ENCODE measurements at regions not wholly inside any gene's neighbourhood (a gene's known extent, or its start where the extent isn't known, plus 50 kb on each side); places are given as distances from the start of the nearest gene placed in this dataset.
"Not testable (repeated sequence)": the region's sequence is repeated elsewhere in the genome, so short reads cannot be mapped to it uniquely, and the experiment has no call there.

DNA sequence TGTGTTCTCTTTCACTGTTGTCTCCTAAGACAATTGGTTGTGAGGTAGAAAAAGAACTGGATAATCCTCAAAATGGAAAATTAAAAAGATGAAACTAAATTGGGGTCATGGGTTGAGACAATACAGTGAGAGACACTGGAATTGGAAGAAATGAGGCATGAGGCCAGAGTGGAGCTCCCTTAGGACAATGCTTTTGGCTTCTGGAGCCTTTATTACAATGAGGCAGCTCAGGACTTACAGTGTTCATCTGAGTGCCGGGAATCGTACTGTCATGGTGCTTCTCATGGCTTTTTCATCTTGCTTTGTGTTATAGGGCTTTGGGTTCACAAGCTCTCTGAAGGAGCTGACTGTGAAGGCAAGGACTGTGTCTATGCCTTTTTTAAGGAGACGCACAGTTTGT, 293.5 kb downstream of the SOX2 start:
- no peak for DNase-seq

DNA sequence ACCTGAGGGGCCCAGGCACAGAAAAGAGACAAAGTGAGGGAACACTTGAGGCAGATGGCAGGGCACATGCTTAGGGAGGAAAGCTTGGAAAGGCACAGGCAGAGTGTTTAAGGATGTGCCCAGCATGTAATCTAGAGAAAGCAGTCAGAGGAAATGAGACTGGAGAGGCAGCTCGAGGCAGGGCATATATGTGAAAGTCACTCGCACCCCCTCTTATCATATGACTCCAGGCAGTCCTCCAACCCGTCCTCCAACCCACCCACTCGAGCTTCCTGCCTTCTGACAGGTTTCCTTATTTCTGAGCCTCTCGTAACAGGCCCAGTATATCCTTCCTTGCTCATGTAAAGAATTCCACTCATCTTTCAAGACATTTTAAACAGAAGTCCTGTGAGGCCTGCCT, 294.0 kb downstream of the SOX2 start:
- no peak for DNase-seq

DNA sequence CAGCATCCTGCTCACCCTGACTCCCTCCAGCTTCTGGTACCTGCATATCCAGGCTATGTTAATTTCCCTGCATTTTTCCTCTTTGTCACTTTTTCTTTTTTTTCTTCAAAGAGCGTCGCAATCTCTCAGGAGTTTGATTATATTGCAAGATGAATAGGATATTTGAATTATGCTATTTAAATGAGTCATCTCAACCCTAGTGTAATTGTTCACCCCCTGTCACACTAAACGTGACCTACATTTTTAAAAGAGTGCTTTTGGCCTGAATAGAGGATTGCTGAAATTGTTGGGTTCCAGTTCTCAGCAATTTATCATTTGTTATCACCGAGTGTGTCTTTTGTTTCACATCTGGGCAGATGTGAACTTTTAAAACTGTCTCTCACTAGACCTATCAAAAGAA, 294.7 kb downstream of the SOX2 start:
- DNase-seq: no peak

DNA sequence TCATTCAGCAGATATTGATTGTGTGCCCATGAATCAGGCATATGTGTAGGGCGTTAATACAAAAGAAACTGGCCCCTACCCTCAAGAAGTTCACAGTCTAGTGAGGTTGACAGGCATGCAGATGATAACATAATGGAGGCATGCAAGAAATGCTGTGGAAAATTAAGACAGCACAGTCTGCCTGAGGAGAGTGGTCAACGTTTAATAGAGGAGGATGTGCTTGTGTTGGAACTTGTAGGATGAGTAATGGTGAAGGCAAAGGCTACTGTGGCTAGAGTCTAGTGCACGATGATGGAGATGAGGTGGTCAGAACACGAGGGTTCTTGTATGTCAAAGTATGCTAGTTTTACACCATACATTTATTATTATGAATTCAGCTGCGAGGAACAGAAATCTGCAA, 295.7 kb downstream of the SOX2 start:
- DNase-seq: no peak

DNA sequence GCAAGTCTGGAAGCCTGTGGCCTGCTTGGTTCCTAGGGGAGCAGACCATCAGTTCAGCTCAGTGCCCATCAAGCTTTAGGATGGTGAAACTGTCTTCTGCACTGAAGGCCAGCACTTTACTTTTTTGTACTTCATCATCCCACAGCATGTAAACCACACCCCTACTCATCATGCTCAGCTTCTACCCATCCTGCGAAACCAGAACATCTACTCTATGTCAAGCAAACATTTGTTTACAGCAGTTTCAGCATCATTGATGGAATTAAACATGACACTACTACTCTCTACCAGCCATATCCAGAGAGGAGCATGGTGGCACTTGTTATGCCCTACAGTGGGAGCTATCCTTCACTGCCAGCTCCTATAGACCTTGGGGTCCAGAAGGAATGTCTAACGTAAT, 306.6 kb downstream of the SOX2 start:
- no peak for DNase-seq

DNA sequence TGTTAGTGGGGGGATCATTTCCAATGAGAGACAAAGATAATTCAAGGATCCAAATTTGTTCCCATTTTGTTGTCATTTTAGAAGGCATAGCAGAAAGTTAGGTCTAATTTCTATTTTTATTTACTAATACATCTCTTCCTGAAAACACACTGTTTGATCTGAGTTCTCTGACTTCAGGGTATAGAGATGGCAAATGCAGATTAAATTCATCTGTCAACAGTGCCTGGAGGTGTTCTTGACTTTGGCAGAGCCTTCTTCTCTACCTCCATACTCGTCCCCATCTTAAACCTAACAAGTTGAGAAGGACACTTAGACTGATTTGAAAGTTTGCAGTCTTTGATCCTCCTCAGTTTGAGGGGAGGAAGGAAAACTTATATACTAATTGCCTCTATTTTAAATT, 308.2 kb downstream of the SOX2 start:
- DNase-seq: no peak

DNA sequence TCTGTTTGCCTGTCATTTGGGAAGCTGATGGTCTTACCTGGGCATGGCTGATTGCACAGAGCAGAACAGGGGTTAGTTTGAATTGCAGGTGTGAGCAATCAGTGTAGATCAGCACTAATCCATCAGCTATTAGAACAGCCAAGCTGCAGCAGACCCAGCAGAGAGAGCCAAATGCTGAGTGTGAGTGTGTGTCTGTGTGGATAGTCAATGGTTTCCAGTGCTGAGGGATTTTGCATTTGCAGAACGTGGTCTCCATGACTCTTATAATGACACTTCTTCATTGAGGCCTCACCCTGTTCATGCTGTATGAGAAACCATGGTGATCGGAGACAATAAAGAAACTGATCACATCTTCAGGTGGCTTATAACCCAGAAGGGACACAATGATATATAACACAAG, 312.1 kb downstream of the SOX2 start:
- no peak for DNase-seq

DNA sequence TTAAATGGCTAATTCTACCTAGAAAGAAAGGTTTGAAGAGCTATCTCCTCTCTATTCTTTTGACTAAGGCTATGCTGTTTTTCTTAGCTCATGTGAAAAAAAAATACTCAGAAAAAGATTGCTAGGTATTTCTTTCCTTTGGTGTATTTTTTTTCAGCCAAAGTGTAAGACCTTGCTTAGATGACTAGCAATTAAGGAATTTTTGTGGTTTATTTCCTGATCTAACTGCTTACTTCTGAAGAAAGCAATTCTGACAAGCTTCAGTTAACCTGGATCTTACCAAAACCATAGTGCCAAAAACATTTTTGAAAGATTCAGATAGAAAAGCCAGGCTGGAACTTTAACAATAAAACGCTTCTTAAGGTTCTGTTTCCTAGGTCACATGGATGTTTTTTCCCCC, 315.6 kb downstream of the SOX2 start:
- no peak for DNase-seq

DNA sequence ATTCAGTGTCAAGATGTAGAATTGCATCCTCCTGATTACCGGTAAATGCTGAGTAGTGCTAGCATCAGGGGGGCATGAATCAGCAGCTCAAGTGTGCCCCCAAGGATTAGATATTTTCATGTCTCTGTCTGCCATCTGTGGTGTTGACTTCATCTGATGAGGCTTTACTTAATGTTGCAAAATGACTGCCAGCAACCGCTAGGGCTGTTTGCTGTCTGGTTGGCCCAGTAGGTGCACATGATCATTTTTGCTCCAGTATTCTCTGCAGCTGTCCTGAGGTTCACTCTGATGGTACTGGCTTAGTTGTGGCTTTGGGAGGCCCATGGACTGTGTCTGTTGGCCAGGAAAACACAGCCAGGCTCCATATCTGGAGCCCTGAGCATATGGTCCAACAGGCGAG, 316.4 kb downstream of the SOX2 start:
- no peak for DNase-seq

DNA sequence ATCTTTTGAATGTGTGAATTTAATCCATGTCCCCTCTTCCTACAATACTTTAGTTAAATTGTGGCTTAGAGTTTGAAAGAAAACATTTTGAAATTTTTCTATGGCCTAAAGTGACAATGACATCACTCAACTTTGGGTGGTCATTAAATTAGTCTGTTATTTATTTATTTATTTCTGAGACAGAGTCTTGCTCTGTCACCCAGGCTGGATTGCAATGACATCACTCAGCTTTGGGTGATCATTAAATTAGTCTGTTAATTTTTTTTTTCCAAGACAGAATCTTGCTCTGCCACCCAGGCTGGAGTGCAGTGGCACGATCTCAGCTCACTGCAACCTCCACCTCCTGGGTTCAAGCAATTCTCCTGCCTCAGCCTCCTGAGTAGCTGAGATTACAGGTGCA, 322.5 kb downstream of the SOX2 start:
- not testable (repeated sequence) for DNase-seq

DNA sequence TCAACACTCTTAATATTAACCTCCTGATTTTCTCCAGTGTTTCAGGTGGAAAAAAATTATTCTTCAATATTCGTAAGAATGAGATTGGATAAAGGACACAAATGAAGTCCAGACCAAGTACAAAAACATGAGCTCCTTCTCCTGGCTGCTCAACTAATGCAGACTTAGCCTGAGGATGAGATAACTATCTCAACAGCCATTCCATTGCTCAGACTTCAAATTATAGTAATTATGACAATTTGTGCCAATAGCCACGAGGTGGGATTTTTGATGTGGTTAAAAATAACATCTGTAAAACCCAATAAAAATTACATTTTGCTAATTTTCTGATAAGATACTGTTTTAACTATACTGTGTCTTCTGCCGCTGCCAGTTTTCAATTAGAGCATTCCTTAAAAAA, 323.6 kb downstream of the SOX2 start:
- DNase-seq: no peak

DNA sequence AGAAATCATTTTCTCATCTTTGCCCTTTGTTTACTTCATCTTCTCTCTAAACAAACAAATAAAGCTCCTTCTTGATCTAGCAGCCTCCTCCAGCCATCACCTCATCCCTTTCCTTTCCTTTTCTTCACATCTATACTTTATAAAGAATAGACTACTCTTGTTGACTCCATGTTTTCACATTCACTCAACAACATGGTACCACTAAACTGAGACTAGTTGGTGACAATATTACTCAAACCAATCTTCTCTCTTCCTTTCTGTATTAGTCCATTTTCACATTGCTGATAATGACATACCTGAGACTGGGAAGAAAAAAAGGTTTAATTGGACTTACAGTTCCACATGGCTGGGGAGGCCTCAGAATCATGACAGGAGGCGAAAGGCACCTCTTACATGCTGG, 324.7 kb downstream of the SOX2 start:
- no peak for DNase-seq

DNA sequence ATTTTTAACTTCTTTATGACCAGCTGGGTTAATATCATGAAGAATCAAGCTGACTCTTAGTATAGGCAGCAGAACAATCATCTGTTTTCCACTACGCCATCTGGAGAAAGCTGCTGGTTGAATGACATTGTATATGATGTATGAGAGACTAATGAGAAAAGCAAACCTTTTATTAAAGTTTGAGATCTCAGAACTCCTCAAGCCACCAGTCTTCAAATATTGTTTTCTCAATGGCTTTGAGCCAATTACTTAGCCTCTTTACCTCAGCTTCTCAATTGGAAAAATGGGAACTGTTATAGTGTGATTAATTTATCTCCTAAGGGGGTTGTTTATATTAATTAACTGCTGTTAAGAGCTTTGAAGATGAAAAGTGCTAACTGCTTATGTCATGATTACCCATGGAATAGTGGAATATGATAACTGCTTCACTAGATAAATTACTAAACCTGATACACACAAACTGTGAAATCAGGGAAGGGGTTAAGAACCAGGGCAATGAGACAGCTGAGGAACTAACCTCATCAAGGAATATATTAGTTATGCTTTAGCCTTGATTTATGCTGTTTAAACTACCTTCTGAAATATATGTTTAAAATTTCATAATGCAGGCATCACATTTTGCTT, 330.1 kb downstream of the SOX2 start:
- DNase-seq: no peak

DNA sequence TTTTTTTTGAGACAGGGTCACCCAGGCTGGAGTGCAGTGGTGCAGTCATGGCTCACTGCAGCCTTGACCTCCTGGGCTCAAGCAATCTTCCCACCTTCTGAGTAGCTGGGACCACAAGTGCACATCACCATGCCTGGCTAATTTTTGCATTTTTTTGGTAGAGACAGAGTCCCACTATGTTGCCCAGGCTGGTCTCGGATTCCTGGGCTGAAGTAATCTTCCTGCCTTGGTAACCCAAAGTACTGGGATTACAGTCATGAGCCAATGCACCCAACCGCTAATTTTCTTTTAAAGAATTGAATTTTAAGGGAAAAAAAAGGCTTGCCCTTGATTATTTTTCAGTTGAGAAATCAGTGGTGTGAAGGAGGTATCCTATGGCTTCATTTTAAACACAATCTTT, 334.0 kb downstream of the SOX2 start:
- no peak for DNase-seq

DNA sequence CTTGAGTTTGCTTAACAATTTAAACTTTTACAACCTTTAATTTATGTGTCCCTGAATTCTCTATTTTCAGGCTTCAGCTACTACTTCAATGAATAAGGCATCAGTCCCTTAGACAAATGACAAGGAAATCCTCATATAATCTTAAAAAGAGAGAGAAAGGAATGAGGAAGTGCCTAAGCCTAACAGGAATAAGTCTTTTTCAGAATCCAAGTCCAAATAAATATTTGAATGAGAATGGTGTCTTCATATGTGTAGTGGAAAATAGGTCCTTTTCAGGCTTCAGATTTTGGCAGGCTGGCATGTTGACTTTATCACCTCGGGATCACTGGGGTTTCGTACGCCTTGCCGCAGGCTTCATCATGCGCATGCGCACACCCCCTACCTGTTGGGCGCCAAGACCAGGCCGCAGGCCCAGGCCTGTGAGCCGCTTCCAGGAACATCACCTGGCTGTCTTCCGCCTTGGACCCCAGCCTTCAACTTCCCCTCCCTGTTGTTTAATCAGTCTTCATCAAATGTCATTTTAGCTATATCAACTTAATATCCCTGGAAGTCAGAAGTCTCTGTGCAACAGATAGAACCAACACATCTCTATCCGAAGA, 334.5 kb downstream of the SOX2 start:
- DNase-seq: peak; percentile 38

DNA sequence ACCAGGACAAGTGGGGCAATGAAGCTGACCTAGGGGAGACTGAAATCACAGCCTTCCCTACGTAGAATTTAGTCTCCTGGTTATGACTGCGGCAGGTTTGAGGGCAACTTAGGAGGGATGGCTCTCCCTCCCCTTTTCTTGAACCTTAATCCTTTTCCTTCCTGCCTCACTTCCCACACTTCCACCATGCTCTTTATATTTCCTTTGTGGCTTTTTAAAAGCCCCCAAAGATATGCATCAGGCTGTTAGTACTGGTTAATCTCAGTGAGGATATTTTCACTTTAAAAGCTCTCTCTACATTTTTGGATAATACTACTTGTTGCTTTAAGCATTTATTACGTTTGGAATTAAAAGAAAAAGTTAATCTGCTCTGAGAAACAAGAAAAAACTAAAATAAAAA, 339.2 kb downstream of the SOX2 start:
- no peak for DNase-seq

DNA sequence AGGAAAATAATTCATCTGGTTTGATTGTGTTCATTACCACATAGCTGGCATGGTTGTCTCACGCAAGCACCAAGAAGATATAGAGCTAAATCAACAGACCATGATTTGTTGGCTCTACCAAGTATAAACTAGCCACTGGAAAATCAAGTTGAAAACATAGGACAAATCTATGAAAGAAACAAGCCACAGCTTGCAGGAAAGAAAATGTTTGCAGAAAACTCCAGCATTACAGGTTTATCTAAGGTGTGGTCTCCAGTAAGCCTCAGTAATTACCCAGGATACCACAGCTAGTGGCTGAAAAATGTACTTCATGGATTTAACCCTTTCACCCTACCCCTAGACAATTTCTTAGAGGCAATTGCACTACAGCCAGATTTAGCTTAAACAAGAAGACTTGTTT, 340.6 kb downstream of the SOX2 start:
- DNase-seq: peak; percentile 87

DNA sequence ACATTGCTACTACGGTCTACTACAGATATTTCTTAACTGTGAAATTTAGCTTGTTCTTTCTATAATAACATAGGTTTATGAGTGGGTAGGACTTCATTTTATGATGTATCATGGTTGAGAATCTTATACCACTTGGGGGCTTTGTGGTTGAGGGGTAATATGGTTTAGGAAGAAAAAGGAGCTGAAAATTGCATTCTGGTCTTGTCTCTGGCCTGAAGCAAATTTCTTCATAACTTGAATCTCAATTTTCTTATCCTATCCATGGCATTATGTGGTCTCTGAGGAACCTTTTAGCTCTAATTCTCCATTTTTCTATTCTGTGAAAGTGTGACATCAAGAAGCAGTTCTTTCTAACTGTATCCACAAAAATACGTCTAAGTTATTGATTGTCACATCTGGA, 341.0 kb downstream of the SOX2 start:
- DNase-seq: no peak

DNA sequence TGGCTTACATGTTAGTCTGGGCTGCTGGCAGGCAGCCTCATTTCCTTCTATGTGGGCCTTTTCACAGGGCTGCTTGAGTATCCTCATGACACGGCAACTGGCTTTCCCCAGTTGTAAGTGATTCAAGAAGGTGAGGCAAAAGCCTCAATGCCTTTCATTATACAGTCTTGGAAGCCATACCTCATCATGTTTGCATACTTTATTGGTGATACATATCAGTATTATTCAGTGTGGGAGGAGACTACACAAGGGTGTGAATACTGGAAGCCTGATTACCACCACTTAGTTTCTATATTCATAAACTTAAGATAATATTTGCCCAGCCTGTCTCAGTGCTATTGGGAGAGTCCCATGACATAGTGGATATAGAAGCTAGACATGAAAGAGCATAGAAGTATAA, 346.8 kb downstream of the SOX2 start:
- DNase-seq: no peak

DNA sequence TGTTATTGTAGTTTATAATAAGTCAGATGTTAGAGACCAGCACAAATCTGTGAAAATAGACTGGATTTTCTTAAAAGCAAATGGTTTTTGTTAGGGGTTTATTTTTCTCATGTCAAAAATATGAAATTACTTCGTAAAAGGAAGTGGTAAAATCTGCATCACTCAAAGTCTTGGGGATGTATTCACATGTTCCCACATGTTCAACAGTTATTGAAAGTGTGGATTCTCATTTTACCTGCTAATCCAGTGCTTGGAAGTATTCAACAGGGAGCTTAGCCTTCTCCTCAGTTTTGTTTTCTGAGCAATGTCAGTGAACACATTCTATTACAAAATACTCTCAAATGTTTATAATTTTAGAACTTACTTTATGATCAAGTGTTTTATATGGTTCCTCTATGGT, 352.0 kb downstream of the SOX2 start:
- no peak for DNase-seq

DNA sequence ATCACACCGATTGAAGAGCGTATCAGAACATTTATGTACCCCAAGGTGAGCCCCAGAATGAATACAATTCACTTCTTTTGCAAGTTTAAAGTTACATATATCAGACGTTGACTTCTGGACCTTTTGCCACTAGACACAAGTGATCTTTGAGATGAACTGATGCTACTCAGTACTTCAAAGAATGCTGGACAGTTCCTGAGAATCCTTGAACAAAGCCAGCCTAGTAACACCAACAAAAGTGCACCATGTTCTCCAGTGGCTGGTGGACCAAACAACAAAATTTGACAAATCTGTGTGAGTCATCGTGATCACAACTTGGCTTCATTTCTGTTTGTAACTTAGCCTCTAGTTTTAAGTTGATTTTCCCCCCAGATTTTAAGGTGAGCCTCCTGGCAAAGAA, 355.7 kb downstream of the SOX2 start:
- no peak for DNase-seq

DNA sequence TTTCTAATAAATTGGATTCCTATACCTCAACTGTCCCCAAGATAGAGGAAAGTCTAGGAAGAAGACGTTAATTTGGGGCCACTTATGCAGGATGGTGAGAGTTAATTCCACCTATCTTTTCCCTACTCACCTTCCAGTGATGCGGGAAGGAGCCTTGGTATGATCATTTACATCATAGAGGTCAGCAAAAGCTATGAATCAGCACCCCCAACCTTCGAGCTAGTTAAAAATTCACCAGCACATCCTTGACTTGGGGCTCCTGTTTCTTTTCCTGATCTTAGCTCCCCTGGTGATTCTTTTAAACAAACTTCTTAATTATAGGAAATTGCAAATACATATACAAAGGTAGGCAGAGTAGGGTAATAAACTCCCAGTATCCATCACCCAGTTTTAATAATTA, 366.6 kb downstream of the SOX2 start:
- no peak for DNase-seq

DNA sequence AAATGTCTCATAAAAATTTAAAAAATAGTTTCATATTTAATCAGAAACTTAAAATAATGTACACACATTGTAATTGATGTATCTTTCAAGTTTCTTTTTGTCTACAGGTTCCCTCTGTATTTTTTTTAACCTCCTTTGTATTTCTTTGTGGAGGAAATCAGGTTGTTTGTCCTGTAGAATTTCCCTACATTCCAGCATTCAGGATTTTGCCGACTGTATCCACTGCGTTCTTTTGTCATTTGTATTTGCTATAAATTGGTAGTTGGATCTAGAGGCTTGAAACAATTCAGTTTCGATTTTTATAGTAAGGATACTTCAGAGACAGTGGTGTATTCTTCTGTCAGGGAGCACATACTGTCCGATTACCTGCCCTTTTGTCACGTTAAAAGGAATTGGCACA, 367.2 kb downstream of the SOX2 start:
- no peak for DNase-seq

DNA sequence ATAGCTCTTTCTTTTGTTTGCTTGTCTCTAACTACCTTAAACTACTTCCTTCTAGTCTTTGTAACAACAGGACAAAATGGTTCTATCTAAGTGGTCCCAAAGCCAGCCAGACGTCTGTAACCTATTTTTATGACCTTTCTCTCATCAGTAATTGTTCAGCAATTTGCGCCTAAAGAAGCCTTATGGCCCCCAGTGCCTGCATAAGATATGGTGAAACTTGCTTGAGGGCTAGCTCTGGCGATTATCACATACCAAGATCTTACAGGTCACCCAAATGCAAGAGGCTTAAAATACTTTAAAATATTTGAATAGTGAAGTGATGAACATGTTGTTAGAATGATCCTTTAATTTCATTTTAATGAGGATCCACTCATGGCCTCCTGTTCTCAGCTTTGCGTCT, 369.4 kb downstream of the SOX2 start:
- DNase-seq: no peak

DNA sequence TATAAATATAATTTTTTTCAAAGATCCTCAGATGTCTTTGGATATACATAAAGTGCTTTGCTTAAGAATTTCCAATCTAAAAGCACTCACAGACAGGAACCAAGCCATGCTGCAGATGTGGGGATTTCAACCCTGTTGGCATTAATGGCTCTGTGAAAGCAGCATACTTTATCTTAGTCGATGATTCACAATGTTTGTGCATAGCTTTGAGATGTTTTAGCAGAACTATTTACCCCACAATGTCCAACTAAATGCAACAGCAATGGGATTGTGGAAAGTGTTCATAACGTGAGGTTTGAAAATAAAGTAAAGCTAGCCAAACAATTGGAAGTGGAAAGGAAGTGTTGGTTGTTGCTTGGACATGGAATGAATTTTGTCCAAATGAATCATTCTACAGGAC, 371.4 kb downstream of the SOX2 start:
- DNase-seq: no peak
